Activated gamma-delta T cell (primary cell): ENCODE measurements at regions not wholly inside any gene's neighbourhood (a gene's known extent, or its start where the extent isn't known, plus 50 kb on each side); places are given as distances from the start of the nearest gene placed in this dataset.
"Not testable (repeated sequence)": the region's sequence is repeated elsewhere in the genome, so short reads cannot be mapped to it uniquely, and the experiment has no call there.

Experiments
- DNase-seq: peaks from one replicate; lab custom pipeline; 2025; lab: John Stamatoyannopoulos, UW

DNA sequence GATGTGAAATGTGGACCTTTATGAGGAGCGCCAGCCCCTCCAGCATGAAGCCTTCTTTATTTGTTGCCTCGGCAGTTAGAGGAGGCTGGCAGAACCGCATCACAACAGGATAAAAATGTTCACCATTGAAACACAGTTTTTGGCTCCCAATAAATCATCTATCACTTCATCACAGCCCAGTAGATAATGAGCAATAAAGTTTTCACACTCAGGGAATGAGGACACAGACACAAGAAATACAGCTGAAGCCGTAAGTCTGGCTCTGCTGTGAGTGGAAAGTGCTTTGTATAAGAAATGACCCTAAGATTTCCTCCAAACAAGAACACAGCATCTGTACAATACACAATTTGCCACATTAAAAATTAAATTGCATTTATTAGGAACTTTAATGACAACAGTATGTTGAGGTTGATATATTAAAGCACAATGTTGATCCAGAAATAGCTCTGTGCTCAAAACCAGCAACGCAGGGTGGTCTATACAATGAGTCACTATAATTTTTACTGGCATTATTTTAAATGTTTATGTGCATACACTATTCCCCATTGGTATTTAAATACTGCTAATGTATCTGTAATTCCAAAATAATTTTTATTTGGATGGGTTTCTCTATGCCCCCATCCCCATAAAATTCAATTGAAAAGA, 301.8 kb upstream of the MGMT start:
- no peak for DNase-seq

- DNase-seq: no peak
These were observed 301.3 kb upstream of the MGMT start for GRCh38 chr10:129165770-129166169.

- no peak for DNase-seq
These were observed 298.4 kb upstream of the MGMT start for GRCh38 chr10:129168660-129169059.

GRCh38 chr10:129169115-129169514, 297.9 kb upstream of the MGMT start:
- DNase-seq: no peak

DNA sequence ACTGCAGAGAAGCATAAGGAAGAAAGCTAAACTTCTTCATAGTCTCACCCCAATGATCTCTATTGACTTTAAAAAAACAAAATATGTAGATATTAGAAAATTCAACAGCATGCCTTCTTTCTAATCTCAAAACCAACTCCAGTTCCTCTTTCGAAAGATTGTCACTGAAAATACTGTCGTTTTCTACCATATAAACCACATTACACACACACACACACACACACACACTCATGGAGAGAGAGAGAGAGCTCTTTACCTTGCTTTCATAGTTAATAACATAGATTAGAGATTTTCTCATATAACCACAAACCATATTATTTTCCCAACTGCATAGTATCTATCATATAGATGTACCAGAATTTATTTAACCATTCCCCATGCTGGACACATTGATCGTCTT, 296.2 kb upstream of the MGMT start:
- no peak for DNase-seq

DNA sequence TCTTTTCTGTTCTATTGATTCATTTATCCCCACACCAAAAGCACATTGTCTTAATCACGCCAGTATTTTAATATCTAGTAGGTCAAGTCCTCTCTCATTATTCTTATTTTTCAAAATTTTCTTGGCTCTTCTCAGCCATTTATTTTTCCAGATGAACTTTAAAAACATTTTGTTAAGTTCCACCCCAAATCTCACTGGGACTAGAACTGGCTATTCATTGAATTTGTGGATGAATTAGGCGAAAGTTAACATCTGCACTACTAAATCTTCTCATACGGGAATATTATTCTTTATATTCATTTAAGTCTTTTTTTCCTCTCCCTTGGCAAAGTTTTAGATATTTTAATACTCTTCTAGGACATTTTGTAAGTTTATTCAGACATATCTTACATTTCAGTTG, 295.2 kb upstream of the MGMT start:
- DNase-seq: no peak

GRCh38 chr10:129174232-129175014, 292.6 kb upstream of the MGMT start:
- no peak for DNase-seq

DNA sequence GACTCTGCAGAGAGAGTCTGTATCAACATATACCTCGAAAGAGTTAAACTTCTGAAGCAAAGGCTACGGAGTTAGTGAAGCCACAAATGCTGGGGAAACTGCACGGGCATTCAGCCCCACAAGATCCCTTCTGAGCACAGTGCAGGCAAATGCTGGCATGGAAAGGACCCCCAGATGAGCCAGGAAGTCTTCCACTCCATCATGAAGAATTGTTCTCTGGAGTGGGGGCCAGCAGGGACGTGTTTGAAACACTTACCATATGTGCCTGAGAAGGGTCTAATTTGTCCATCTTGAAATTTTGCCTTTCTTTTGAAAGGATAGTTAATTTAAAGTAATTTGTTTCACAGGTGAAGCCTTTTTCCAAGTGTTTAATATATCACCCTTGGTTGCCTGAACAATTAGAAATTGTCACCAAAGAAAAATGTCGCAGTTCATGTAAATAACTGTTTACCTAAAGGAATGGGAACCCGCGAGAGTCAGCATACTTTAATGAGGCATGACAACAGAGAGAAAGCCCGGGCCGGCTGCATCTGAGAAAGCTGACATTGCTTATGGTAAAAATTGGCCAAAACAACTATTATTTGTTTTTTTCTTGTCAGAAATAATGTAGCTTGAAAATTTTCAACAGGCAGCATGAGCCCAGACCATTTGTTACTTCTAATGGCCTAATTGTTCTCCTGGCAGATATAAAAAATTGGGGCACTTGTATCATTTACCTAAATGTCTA, 287.6 kb upstream of the MGMT start:
- DNase-seq: no peak

GRCh38 chr10:129179972-129180678, 286.9 kb upstream of the MGMT start:
- DNase-seq: no peak

- no peak for DNase-seq
These were observed 282.8 kb upstream of the MGMT start for GRCh38 chr10:129184196-129184595.

- DNase-seq: no peak
These were observed 279.7 kb upstream of the MGMT start for GRCh38 chr10:129187331-129187730.

- no peak for DNase-seq
These were observed 275.2 kb upstream of the MGMT start for GRCh38 chr10:129191797-129192196.

GRCh38 chr10:129192344-129193128, 274.5 kb upstream of the MGMT start:
- DNase-seq: no peak

DNA sequence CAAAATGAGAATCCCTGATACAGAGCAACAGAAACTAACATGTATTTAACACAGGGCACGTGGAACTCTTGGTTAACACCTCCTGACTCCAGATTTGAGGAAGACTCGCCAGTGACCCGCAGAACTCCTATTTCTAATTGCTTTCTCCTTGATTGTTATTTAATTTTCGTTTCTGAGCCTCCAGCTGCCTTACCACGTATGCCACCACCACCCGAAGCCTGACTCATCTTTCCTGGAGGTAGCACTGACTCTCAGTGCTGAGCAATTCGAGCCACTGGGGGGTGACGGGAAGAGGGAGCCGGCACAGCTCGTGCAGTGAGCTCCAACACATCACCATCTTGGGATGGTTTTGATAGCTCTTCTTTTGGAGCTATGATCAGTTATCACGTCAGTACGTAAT, 273.9 kb upstream of the MGMT start:
- no peak for DNase-seq

GRCh38 chr10:129194181-129194870, 272.7 kb upstream of the MGMT start:
- no peak for DNase-seq

DNA sequence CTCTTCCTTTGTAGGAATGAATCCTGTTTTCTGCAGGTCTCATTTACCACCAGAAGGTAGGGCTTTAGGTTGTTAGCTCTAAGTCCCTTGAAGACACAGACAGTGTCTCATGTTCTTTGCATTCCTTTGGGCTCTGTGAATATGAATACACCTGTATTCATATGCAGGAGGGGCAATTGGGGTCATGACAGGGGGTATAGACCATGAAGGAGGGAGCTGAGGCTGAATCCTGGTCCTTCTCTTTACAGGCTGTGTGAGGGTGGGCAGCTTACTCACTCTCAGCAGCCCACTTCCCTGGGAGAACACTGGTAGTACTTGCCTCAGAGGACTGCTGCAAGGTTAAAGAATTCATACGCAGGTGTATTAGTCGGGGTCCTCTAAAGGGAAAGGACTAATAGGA, 267.2 kb upstream of the MGMT start:
- no peak for DNase-seq

- no peak for DNase-seq
These were observed 263.2 kb upstream of the MGMT start for GRCh38 chr10:129203819-129204218.

- no peak for DNase-seq
These were observed 259.7 kb upstream of the MGMT start for GRCh38 chr10:129207297-129207696.

DNA sequence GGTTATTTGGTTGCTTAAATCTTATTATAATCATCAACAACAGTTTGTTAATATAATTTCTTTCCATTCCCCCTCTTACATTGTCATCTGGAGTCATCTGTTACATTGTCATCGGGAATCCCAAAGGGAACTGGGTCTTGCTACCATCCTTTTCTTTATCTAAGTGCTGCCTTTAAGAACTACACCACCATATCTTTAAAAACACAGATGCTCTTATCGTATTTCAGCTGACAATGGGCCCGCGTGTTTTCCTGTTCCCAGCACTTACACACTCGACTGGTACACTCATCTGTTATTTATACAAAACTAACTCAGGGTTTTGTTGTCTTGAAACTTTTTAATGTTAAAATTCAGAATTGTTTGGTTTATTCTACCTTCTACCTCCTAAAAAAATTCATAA, 256.2 kb upstream of the MGMT start:
- DNase-seq: no peak

- DNase-seq: no peak
These were observed 253.8 kb upstream of the MGMT start for GRCh38 chr10:129213256-129213655.

- DNase-seq: not testable (repeated sequence)
These were observed 253.0 kb upstream of the MGMT start for GRCh38 chr10:129213996-129214395.
